HFFc6 (cell line): ENCODE measurements at regions not wholly inside any gene's neighbourhood (a gene's known extent, or its start where the extent isn't known, plus 50 kb on each side); places are given as distances from the start of the nearest gene placed in this dataset.

ENCODE experiments used
- DNase-seq: peaks from one replicate; pipeline ENCODE4 v3.0.0-alpha.2; 2018
- H3K27ac Mint-ChIP-seq: 2 replicates; pipeline ENCODE4 v1.8.0; 2020; ENCODE audit warnings: mild to moderate bottlenecking, mixed read lengths
- H3K27me3 Mint-ChIP-seq: 2 replicates; pipeline ENCODE4 v1.8.0; 2021; ENCODE audit warnings: mild to moderate bottlenecking, moderate library complexity, mixed read lengths; ENCODE audit not compliant: insufficient read depth
- H3K36me3 Mint-ChIP-seq: 2 replicates; pipeline ENCODE4 v1.8.0; 2021; ENCODE audit warnings: low read depth, mixed read lengths
- H3K4me1 Mint-ChIP-seq: 2 replicates; pipeline ENCODE4 v1.8.0; 2020; ENCODE audit warnings: low read depth, mixed read lengths
- H3K4me3 Mint-ChIP-seq: 2 replicates; pipeline ENCODE4 v1.8.0; 2020; ENCODE audit warnings: mild to moderate bottlenecking, moderate library complexity, mixed read lengths
- H3K9me3 Mint-ChIP-seq: 2 replicates; pipeline ENCODE4 v1.8.0; 2020; ENCODE audit warnings: mild to moderate bottlenecking, mixed read lengths
- TF ChIP-seq, protein P1 (sequence below): fragments of 200-600 bp; sonication (generic); IDR thresholded peaks from 2 replicates; pipeline ENCODE4 v1.5.0; 2021; ENCODE audit warnings: antibody characterized with exemption, mild to moderate bottlenecking

DNA sequence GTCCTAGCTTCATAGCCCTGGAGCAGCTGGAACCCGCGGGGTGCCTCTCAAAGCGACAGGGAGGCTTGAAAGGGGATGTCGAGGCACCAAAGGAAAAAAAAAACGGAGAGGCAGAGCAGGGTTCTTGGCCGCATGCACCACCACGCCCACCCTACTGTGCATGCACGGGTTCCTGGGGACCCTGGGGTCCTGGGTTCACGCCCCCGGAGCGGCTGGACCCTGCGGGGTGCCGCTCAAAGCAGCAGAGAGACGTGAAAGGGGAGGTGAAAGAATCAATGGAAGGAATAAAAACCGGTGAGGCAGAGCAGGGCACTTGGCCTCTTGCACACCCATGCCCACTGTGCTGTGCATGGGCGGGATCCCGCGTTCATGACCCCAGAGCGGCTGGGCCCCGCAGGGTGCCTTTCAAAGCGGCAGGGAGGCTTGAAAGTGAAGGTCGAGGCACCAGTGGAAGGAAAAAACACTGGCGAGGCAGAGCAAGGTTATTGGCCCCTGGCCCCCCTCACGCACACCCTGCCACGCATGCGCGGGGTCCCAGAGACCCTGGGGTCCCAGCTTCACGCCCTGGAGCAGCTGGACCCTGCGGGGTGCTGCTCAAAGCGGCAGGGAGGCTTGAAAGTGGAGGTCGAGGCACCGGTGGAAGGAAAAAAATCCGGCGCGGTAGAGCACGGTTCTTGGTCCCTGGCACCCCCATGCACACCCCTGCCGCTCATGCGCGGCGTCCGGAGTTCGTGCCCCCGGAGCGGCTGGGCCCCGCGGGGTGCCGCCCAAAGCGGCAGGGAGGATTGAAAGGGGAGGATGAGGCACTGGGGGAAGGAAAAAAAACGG is 318.5 kb downstream of the ALG10 start:
- H3K27ac Mint-ChIP-seq, result no peak overlapping the region
- TF ChIP-seq, protein P1, sequence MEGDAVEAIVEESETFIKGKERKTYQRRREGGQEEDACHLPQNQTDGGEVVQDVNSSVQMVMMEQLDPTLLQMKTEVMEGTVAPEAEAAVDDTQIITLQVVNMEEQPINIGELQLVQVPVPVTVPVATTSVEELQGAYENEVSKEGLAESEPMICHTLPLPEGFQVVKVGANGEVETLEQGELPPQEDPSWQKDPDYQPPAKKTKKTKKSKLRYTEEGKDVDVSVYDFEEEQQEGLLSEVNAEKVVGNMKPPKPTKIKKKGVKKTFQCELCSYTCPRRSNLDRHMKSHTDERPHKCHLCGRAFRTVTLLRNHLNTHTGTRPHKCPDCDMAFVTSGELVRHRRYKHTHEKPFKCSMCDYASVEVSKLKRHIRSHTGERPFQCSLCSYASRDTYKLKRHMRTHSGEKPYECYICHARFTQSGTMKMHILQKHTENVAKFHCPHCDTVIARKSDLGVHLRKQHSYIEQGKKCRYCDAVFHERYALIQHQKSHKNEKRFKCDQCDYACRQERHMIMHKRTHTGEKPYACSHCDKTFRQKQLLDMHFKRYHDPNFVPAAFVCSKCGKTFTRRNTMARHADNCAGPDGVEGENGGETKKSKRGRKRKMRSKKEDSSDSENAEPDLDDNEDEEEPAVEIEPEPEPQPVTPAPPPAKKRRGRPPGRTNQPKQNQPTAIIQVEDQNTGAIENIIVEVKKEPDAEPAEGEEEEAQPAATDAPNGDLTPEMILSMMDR, result no peak
- H3K4me3 Mint-ChIP-seq, result no peak overlapping the region
- no peaks in the 10 kb centered on the region; the same call in 1 of the 2 replicates for H3K27me3 Mint-ChIP-seq
- no peaks in the 10 kb centered on the region for H3K36me3 Mint-ChIP-seq
- peaks cover 8% of the 10 kb centered on the region for H3K9me3 Mint-ChIP-seq
- no peak for DNase-seq
- no peaks in the 10 kb centered on the region for H3K4me1 Mint-ChIP-seq

DNA sequence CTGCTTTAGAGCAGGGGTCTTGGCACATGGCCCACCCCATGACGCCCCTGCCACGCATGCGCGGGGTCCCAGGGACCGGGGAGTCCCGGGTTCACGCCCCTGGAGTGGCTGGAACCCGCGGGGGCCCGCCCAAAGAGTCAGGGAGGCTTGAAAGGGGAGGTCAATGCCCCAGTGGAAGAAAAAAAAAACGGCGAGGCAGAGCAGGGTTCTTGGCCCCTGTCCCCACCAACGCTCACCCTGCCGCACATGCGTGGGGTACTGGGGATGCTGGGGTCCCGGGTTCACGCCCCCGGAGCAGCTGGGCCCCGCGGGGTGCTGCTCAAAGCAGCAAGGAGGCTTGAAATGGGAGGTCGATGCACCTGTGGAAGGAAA is 319.1 kb downstream of the ALG10 start:
- TF ChIP-seq, protein P1, result no peak
- H3K4me3 Mint-ChIP-seq, result no peak overlapping the region
- no peak overlapping the region for H3K27ac Mint-ChIP-seq
- H3K9me3 Mint-ChIP-seq, result peaks cover 8% of the 10 kb centered on the region
- H3K4me1 Mint-ChIP-seq, result no peaks in the 10 kb centered on the region
- no peaks in the 10 kb centered on the region; the same call in 1 of the 2 replicates for H3K27me3 Mint-ChIP-seq
- H3K36me3 Mint-ChIP-seq, result no peaks in the 10 kb centered on the region
- no peak for DNase-seq

DNA sequence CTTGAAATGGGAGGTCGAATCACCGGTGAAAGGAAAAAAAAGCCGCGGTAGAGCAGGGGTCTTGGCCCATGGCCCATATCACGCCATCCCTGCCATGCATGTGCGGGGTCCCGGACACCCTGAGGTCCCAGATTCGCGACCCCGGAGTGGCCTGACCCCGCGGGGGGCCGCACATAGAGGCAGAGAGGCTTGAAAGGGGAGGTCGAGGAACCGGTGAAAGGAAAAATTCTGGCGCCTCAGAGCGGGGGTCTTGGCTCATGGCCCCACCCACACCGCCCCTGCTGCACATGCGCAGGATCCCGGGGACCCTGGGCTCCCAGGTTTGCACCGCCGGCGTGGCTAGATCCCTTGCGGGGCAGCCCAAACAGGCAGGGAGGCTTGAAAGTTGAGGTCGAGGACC is 319.8 kb downstream of the ALG10 start:
- DNase-seq, result no peak
- H3K9me3 Mint-ChIP-seq, result peaks cover 15% of the 10 kb centered on the region
- no peaks in the 10 kb centered on the region for H3K36me3 Mint-ChIP-seq
- no peak overlapping the region for H3K27ac Mint-ChIP-seq
- H3K4me3 Mint-ChIP-seq, result no peak overlapping the region
- H3K4me1 Mint-ChIP-seq, result no peaks in the 10 kb centered on the region
- TF ChIP-seq, protein P1, result no peak
- no peaks in the 10 kb centered on the region; the same call in 1 of the 2 replicates for H3K27me3 Mint-ChIP-seq

DNA sequence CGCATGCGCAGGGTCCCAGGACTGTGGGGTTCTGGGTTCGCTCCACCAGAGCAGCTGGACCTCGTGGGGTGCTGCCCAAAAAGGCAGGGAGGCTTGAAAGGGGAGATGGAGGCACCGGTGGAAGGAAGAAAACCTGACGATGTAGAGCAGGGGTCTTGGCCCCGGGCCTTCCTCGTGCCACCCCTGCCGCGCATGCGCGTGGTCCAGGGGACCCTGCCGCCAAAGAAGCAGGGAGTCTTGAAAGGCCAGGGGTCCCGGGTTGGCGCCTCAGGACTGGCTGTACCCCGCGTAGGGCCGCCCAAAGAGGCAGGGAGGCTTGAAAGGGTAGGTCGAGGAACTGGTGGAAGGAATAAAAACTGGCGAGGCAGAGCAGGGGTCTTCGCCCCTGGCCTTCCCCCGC is 321.0 kb downstream of the ALG10 start:
- H3K4me3 Mint-ChIP-seq, result no peak overlapping the region

DNA sequence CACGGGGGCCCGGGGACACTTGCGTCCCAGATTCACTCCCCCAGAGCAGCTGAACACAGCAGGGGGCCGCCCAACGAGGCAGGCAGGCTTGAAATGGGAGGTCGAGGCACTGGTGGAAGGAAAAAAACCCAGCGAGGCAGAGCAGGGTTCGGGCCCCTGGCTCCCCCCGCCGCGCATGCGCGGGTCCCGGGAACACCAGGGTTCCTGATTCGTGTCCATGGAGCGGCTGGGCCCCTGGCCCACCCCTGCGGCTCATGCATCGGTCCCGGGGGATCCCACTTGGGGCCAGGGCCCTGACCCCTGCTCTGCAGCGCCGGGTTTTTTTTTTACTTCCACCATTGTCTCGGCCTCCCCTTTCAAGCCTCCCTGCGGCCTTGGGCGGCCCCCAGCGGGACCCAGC is 321.5 kb downstream of the ALG10 start:
- DNase-seq, result no peak
- Mint-ChIP-seq H3K9me3 (peaks cover 8% of the 10 kb centered on the region), H3K27ac (no peak overlapping the region), H3K4me3 (no peak overlapping the region), H3K36me3 (no peaks in the 10 kb centered on the region), H3K27me3 (no peaks in the 10 kb centered on the region; the same call in none of the 2 replicates), H3K4me1 (no peaks in the 10 kb centered on the region)
- TF ChIP-seq, protein P1, result no peak

More for the DNA sequence above, 321.0 kb downstream of the ALG10 start:
- DNase-seq, result no peak
- H3K27ac Mint-ChIP-seq, result no peak overlapping the region
- no peaks in the 10 kb centered on the region; the same call in none of the 2 replicates for H3K27me3 Mint-ChIP-seq
- no peaks in the 10 kb centered on the region for H3K4me1 Mint-ChIP-seq
- TF ChIP-seq, protein P1, result no peak
- peaks cover 8% of the 10 kb centered on the region for H3K9me3 Mint-ChIP-seq
- no peaks in the 10 kb centered on the region for H3K36me3 Mint-ChIP-seq
